CD4-positive, alpha-beta T cell (primary cell): ENCODE measurements at regions not wholly inside any gene's neighbourhood (a gene's known extent, or its start where the extent isn't known, plus 50 kb on each side); places are given as distances from the start of the nearest gene placed in this dataset.

Experiments
- ATAC-seq: fragments of 200-7000 bp; cut with Tn5 transposase; one replicate; pipeline ENCODE4 v1.10.0; 2022; ENCODE audit warnings: mild to moderate bottlenecking; ENCODE audit not compliant: poor library complexity
- CTCF ChIA-PET: fragments of 350-600 bp; sonication (Branson Sonifier 250); formaldehyde crosslinking; loops from one replicate; lab custom pipeline; 2021; ENCODE audit warnings: antibody characterized with exemption, inconsistent platforms; lab: Charles Lee
- POLR2A ChIA-PET: fragments of 350-600 bp; sonication (Branson Sonifier 250); formaldehyde crosslinking; loops from one replicate; lab custom pipeline; 2021; ENCODE audit warnings: antibody characterized with exemption, inconsistent platforms; lab: Charles Lee
- DNase-seq, 14 experiments: peaks; one replicate each; pipeline ENCODE4 v3.0.0-alpha.2; 2013 to 2020; ENCODE audit warnings: mixed read lengths in 2 of 14
- H3K27ac ChIP-seq, 2 donors: one replicate each; pipeline versions ENCODE4 v1.5.1 to v1.7.0; 2013; ENCODE audit warnings: low read length in 2 of 2, low read depth in 1 of 2, mild to moderate bottlenecking in 1 of 2
- H3K27me3 ChIP-seq, 2 experiments: 1 replicate in 1 of 2; 2 replicates in 1 of 2; pipeline versions ENCODE4 v1.6.1 to v1.7.0; 2013; ENCODE audit warnings: low read length in 2 of 2, control low read depth in 1 of 2, mild to moderate bottlenecking in 1 of 2, moderate library complexity in 1 of 2; ENCODE audit not compliant: insufficient read depth in 2 of 2, control insufficient read depth in 1 of 2
- H3K36me3 ChIP-seq: one replicate; pipeline ENCODE4 v1.6.1; 2013; ENCODE audit warnings: low read length, control low read depth; ENCODE audit not compliant: insufficient read depth
- H3K4me1 ChIP-seq: one replicate; pipeline ENCODE4 v1.6.1; 2013; ENCODE audit warnings: low read length, control low read depth; ENCODE audit not compliant: insufficient read depth
- H3K4me3 ChIP-seq: one replicate; pipeline ENCODE4 v1.5.1; 2013; ENCODE audit warnings: mild to moderate bottlenecking, low read length, moderate library complexity
- H3K9me3 ChIP-seq, 2 experiments: 1 replicate in 1 of 2; 2 replicates in 1 of 2; pipeline versions ENCODE4 v1.6.1 to v1.7.0; 2013; ENCODE audit warnings: low read length in 2 of 2, mild to moderate bottlenecking in 2 of 2, control low read depth in 1 of 2, moderate library complexity in 1 of 2; ENCODE audit not compliant: control insufficient read depth in 1 of 2, insufficient read depth in 1 of 2
- H3K27ac Mint-ChIP-seq: one replicate; pipeline ENCODE4 v1.8.0; 2020; ENCODE audit warnings: mixed read lengths
- H3K27me3 Mint-ChIP-seq: one replicate; pipeline ENCODE4 v1.8.0; 2021; ENCODE audit warnings: mixed read lengths
- H3K36me3 Mint-ChIP-seq: one replicate; pipeline ENCODE4 v1.8.0; 2021; ENCODE audit warnings: low read depth, mixed read lengths
- H3K4me1 Mint-ChIP-seq: one replicate; pipeline ENCODE4 v1.8.0; 2021; ENCODE audit warnings: low read depth, mixed read lengths
- H3K4me3 Mint-ChIP-seq: one replicate; pipeline ENCODE4 v1.8.0; 2020; ENCODE audit warnings: mild to moderate bottlenecking, mixed read lengths
- H3K9me3 Mint-ChIP-seq: one replicate; pipeline ENCODE4 v1.8.0; 2020; ENCODE audit warnings: mixed read lengths
- CTCF ChIP-seq: fragments of 200-600 bp; IDR thresholded peaks from one replicate; pipeline ENCODE4 v1.8.0; 2022; ENCODE audit warnings: antibody characterized with exemption, mild to moderate bottlenecking
- intact Hi-C, 2 experiments: fragments of 100-400 bp; cut with DNase I in 1 of 2; cut with micrococcal nuclease in 1 of 2; formaldehyde crosslinking; loops; one replicate each; pipeline versions ENCODE4 v1.15.1 to v1.9.0; 2023 to 2025; cut with DNase I, micrococcal nuclease

- no peak for ATAC-seq
- no peaks in the 10 kb centered on the region for H3K9me3 Mint-ChIP-seq
- Histone ChIP-seq H3K4me1 (no peaks in the 10 kb centered on the region), H3K36me3 (no peaks in the 10 kb centered on the region), H3K27me3 (no peaks in the 10 kb centered on the region), H3K9me3 (peaks cover 0 to 6% of the 10 kb centered on the region in 2 experiments), H3K4me3 (no peak overlapping the region), H3K27ac (no peak overlapping the region)
- no peaks in the 10 kb centered on the region for H3K27me3 Mint-ChIP-seq
- no peak overlapping the region for H3K4me3 Mint-ChIP-seq
- no peak for DNase-seq
- CTCF ChIA-PET: no interaction called here
- no peak for TF ChIP-seq CTCF
- H3K36me3 Mint-ChIP-seq: no peaks in the 10 kb centered on the region
- POLR2A ChIA-PET: no interaction called here
- H3K4me1 Mint-ChIP-seq: no peaks in the 10 kb centered on the region
- intact Hi-C loops: no loop called here
- no peak overlapping the region for H3K27ac Mint-ChIP-seq
Measured at GRCh38 chr4:24330573-24330972, 253.8 kb downstream of the DHX15 start.

- no peaks in the 10 kb centered on the region for H3K36me3 ChIP-seq
- Mint-ChIP-seq H3K9me3 (no peaks in the 10 kb centered on the region), H3K4me1 (no peaks in the 10 kb centered on the region), H3K4me3 (no peak overlapping the region), H3K27me3 (no peaks in the 10 kb centered on the region), H3K36me3 (no peaks in the 10 kb centered on the region), H3K27ac (no peak overlapping the region)
- no peaks in the 10 kb centered on the region for H3K4me1 ChIP-seq
- no peaks in the 10 kb centered on the region for H3K27me3 ChIP-seq
- no peak for TF ChIP-seq CTCF
- ATAC-seq (no peak), DNase-seq (no peak)
- intact Hi-C loops: no loop called here
- no peak overlapping the region for H3K4me3 ChIP-seq
- CTCF ChIA-PET: no interaction called here
- H3K9me3 ChIP-seq: peaks cover 0 to 6% of the 10 kb centered on the region in 2 experiments
- POLR2A ChIA-PET: no interaction called here
- no peak overlapping the region for H3K27ac ChIP-seq
Measured at GRCh38 chr4:24330172-24330571, 254.2 kb downstream of the DHX15 start.

- TF ChIP-seq CTCF: no peak
- DNase-seq (no peak), ATAC-seq (no peak)
- no peaks in the 10 kb centered on the region for H3K36me3 Mint-ChIP-seq
- no peaks in the 10 kb centered on the region for H3K9me3 Mint-ChIP-seq
- no peak overlapping the region for H3K27ac Mint-ChIP-seq
- ChIA-PET POLR2A (no interaction called here), CTCF (no interaction called here)
- H3K36me3 ChIP-seq: no peaks in the 10 kb centered on the region
- H3K9me3 ChIP-seq: peaks cover 0 to 6% of the 10 kb centered on the region in 2 experiments
- H3K27me3 ChIP-seq: no peaks in the 10 kb centered on the region
- H3K4me3 ChIP-seq: no peak overlapping the region
- no peaks in the 10 kb centered on the region for H3K4me1 ChIP-seq
- H3K4me1 Mint-ChIP-seq: no peaks in the 10 kb centered on the region
- H3K27ac ChIP-seq: no peak overlapping the region
- intact Hi-C loops: no loop called here
- H3K4me3 Mint-ChIP-seq: no peak overlapping the region
- H3K27me3 Mint-ChIP-seq: no peaks in the 10 kb centered on the region
Measured at GRCh38 chr4:24328711-24329110, 255.6 kb downstream of the DHX15 start.
